Islet precursor cell (in vitro differentiated cells): ENCODE measurements at regions not wholly inside any gene's neighbourhood (a gene's known extent, or its start where the extent isn't known, plus 50 kb on each side); places are given as distances from the start of the nearest gene placed in this dataset.
A peak's percentile ranks its signal among the peaks of the same experiment; 100 is the strongest.
"Not testable (repeated sequence)": the region's sequence is repeated elsewhere in the genome, so short reads cannot be mapped to it uniquely, and the experiment has no call there.

Experiments
- DNase-seq: peaks from one replicate; pipeline ENCODE4 v3.0.0-alpha.2; 2018

DNA sequence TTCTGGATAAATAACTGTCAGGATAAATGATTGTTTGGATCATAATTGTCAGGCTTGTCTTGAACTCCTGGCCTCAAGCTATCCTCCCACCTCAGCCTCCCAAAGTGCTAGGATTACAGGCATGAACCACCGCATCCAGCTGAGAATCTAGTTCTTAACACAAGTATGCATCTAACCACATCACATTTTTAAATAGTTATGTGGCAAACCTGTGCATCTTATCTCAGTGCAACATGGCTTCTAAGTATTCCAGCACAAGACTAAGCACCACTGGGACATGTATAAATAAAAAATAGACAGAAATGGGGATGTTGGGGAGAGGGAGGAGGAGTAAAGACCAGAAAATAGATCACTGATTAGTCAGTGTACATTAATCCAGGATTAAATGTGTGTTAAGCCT is 74.7 kb upstream of the TBL1X start:
- DNase-seq = no peak

DNA sequence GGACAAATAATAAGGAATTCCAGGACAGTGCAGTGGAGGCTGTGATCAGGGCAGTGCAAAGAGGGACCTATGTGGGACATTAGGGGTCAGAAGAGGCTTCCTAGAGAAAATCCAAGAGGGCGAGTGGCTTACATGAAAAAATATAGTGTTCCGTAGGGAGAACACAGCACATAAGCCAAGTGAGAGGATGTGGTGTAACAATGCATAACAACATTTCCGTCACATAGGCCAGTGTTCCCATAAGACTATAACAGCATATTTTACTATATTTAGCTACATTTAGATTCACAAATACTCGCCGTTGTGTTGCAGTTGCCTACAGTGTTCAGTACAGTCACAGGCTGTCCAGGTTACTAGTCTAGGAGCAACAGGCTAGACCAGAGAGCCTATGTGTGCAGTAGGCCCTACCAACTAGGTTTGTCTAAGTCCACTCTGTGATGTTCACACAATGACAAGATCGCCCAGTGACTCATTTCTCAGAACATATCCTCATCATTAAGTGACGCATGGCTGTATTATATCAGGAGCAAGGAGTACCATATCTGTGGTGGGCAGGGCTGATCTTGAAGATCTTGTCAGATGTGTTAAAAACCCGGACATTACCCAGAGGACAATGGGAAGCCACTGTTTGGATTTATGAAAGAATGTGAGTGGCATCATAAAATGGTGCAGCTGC is 74.0 kb upstream of the TBL1X start:
- no peak for DNase-seq

DNA sequence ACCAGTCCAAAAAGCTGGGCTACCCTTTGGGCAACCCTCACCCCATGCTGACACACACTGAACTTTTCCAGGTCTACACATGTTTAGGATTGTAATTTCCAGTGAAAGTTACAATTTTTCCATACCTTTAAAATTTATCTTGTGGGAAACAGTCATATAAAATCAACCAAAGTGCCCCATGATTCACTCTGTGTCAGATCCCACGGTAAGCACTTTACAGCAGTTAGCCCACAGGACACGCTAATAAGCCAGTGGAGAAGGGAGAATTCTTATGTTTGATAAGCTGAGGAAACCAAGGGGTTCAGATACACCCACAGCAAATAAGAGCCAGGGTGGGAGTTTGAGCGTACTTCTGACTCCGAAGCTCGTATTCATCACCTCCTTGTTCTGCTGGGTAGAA is 72.4 kb upstream of the TBL1X start:
- DNase-seq = no peak

DNA sequence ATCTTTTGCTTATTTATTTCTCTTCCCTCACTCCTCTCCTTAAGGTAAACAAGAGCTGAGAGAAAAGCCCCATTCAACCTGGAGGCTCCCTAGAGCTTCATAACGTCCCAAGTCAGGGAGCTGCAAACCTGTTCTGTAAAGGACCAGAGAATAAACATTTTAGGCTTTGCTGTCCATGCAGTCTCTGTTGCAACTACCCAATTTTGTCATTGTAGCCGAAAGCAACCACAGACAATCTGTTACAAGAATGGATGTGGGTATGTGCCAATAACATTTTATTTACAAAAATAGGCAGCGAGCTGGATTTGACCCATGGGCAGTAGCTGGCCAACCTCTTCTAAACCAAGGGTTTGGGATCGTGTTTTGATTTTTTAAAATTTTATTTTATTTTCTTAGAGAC is 71.3 kb upstream of the TBL1X start:
- DNase-seq = no peak

DNA sequence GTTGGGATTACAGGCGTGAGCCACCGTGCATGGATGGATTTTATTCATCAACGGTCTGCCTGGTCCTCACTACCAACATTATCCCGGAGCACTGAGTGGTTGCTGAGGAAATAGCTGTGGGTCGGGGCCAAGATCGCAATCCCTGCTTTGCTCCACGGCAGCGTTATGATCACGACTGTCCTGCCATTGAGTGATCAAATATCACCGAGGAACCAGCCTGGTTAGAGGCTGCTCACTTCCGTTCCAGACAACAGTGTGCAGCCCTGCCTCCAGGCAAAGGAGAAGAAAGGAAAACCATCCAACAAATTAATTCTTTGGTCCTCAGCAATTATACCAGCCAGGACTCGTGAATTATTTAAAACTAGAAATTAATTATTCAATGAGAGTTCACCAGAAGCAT is 70.6 kb upstream of the TBL1X start:
- no peak for DNase-seq

- peak; percentile 52 for DNase-seq
These were observed 67.9 kb upstream of the TBL1X start for GRCh38 chrX:9396930-9397329.

DNA sequence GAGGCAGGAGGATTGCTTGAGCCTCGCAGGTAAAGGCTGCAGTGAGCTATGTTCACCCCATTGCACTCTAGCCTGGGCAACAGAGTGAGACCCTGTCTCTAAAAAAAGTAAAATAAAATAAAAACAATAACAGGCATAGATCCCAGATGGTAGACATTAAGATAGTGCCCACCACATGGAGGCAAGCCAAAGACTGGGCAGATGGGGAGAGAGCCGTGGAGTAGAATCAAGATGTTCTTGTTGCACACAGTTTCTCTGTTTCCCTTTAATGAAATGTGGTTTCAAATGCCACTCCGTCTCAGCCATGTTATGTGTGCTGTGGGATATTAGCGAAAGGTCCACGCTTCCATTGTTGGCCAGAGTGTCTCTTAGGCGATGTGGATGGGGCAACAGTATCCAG is 63.8 kb upstream of the TBL1X start:
- DNase-seq = no peak

DNA sequence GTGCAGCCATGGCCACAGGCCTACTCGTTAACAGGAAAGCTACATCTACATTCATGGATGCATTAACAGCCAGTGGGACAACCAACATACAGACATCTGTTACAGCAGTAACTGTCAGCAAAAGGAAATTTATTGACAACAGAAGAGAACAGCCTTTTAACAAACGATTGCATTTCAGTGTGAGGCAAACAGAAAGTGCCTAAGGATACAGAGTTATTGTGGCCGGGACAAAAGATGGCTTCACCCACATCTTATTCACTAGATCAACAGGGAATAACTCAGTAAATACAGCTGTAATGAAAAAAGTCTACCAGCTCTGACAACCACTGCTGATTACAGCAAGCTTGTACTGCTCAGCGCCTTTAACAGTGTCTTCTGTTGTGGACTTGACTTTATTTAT is 61.5 kb upstream of the TBL1X start:
- no peak for DNase-seq

- peak; percentile 62 for DNase-seq
These were observed 59.2 kb upstream of the TBL1X start for GRCh38 chrX:9405635-9406034.

- DNase-seq = not testable (repeated sequence)
These were observed 54.0 kb upstream of the TBL1X start for GRCh38 chrX:9410889-9411288.

DNA sequence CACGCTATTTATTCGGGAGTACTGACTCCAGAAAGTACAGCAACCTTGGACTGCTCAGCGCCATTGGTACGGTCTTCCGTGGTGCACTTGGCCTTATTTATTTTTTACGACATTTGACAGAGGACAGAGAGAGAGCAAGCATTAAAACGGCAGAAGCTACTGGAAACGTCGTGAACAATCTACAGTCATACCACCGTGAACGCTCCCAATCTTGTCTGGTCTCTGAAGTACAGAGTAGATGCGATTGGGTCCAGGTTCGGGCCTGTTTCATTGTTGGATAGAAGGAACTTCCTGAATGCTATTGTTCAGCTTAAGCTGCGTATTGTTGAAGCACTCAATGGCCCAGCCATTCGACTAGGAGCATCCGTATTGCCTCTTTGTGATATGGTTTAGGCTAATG is 53.2 kb upstream of the TBL1X start:
- not testable (repeated sequence) for DNase-seq

DNA sequence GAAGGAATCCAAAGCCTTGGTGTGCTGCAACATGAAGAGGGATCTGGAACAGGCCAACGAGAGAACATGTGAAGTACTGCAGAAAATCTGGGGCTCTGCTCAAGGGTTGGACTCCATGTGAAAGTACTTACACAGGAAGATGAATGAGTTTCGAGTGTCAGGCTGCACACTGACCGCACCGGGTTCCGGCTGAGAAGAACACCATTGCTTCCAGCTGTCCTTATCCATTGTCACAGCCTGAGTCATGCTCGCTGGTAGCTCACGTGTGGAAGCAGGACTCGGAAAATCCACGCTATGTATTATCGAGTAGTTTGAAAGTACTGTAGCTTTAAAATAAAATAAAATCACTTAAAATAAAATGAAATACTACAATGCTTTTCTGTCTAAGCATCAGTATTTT is 50.4 kb upstream of the TBL1X start:
- no peak for DNase-seq
